ENCODE measurements at regions not wholly inside any gene's neighbourhood (a gene's known extent, or its start where the extent isn't known, plus 50 kb on each side); places are given as distances from the start of the nearest gene placed in this dataset.

- DNase-seq (ENCODE audit: low spot score): no peak
- no peak overlapping the region for H3K4me3 ChIP-seq
- no peaks in the 10 kb centered on the region for H3K4me1 ChIP-seq
- no peak for TF ChIP-seq CTCF (IDR thresholded peaks at IDR 0.05)
- no peaks in the 10 kb centered on the region for H3K27me3 ChIP-seq
- no peaks in the 10 kb centered on the region for H3K9me3 ChIP-seq
- H3K36me3 ChIP-seq: no peaks in the 10 kb centered on the region
- no peak overlapping the region for H3K27ac ChIP-seq
Measured at GRCh38 chr20:51189814-51190782, 167.2 kb upstream of the KCNG1 start.

- Histone ChIP-seq H3K9me3 (no peaks in the 10 kb centered on the region), H3K36me3 (no peaks in the 10 kb centered on the region), H3K27me3 (no peaks in the 10 kb centered on the region), H3K4me3 (no peak overlapping the region), H3K4me1 (no peaks in the 10 kb centered on the region), H3K27ac (no peak overlapping the region)
- TF ChIP-seq CTCF (IDR thresholded peaks at IDR 0.05): no peak
- no peak for DNase-seq (ENCODE audit: low spot score)
Measured at GRCh38 chr20:51188941-51189340, 166.0 kb upstream of the KCNG1 start.

GRCh38 chr20:51187261-51187660 lies 164.4 kb upstream of the KCNG1 start:
- H3K27ac ChIP-seq: no peak overlapping the region
- H3K27me3 ChIP-seq: no peaks in the 10 kb centered on the region
- H3K36me3 ChIP-seq: no peaks in the 10 kb centered on the region
- no peak overlapping the region for H3K4me3 ChIP-seq
- no peak for TF ChIP-seq CTCF (IDR thresholded peaks at IDR 0.05)
- H3K4me1 ChIP-seq: no peaks in the 10 kb centered on the region
- H3K9me3 ChIP-seq: no peaks in the 10 kb centered on the region
- no peak for DNase-seq (ENCODE audit: low spot score)

- Histone ChIP-seq H3K36me3 (no peaks in the 10 kb centered on the region), H3K9me3 (no peaks in the 10 kb centered on the region), H3K27me3 (no peaks in the 10 kb centered on the region), H3K4me3 (no peak overlapping the region), H3K4me1 (no peaks in the 10 kb centered on the region), H3K27ac (no peak overlapping the region)
- no peak for TF ChIP-seq CTCF (IDR thresholded peaks at IDR 0.05)
- no peak for DNase-seq (ENCODE audit: low spot score)
Measured at GRCh38 chr20:51185861-51186260, 163.0 kb upstream of the KCNG1 start.

- Histone ChIP-seq H3K4me1 (no peaks in the 10 kb centered on the region), H3K27me3 (no peaks in the 10 kb centered on the region), H3K27ac (no peak overlapping the region), H3K4me3 (no peak overlapping the region), H3K9me3 (no peaks in the 10 kb centered on the region), H3K36me3 (no peaks in the 10 kb centered on the region)
- no peak for TF ChIP-seq CTCF (IDR thresholded peaks at IDR 0.05)
- no peak for DNase-seq (ENCODE audit: low spot score)
Measured at GRCh38 chr20:51185277-51185676, 162.4 kb upstream of the KCNG1 start.

All from right atrium auricular region (tissue), 2 donors.